Osteoblast (primary cell): ENCODE measurements at regions not wholly inside any gene's neighbourhood (a gene's known extent, or its start where the extent isn't known, plus 50 kb on each side); places are given as distances from the start of the nearest gene placed in this dataset.

ENCODE experiments used
- DNase-seq: peaks from one replicate; pipeline ENCODE4 v3.0.0; 2011; ENCODE audit warnings: low spot score, mixed read lengths; ENCODE audit not compliant: insufficient read length; ENCODE audit errors: missing footprints
- H2AFZ ChIP-seq: 2 replicates; pipeline ENCODE4 v1.6.0; 2011; ENCODE audit warnings: mild to moderate bottlenecking, low read length
- H3K27ac ChIP-seq: 2 replicates; pipeline ENCODE4 v1.5.1; 2011; ENCODE audit warnings: mild to moderate bottlenecking, low read depth, low read length, moderate library complexity
- H3K27me3 ChIP-seq: 2 replicates; pipeline ENCODE4 v1.6.0; 2012; ENCODE audit warnings: mild to moderate bottlenecking, control low read depth, inconsistent platforms, low read length, moderate library complexity; ENCODE audit not compliant: insufficient read depth
- H3K36me3 ChIP-seq: 2 replicates; pipeline ENCODE4 v1.5.1; 2011; ENCODE audit warnings: mild to moderate bottlenecking, low read length, control low read depth, moderate library complexity; ENCODE audit not compliant: insufficient read depth
- H3K4me1 ChIP-seq: 2 replicates; pipeline ENCODE4 v1.5.1; 2011; ENCODE audit warnings: mild to moderate bottlenecking, low read length, control low read depth, moderate library complexity; ENCODE audit not compliant: insufficient read depth
- H3K4me2 ChIP-seq: 2 replicates; pipeline ENCODE4 v1.6.0; 2011; ENCODE audit warnings: mild to moderate bottlenecking, low read length; ENCODE audit not compliant: insufficient read depth
- H3K4me3 ChIP-seq: fragments of 200-600 bp; sonication (generic); 3 replicates; pipeline ENCODE4 v1.5.1; 2012; ENCODE audit warnings: mild to moderate bottlenecking, low read length, inconsistent platforms; ENCODE audit not compliant: insufficient read depth
- H3K79me2 ChIP-seq: 2 replicates; pipeline ENCODE4 v1.6.0; 2012; ENCODE audit warnings: mild to moderate bottlenecking, low read length, control low read depth, inconsistent platforms; ENCODE audit not compliant: insufficient read depth
- H3K9me3 ChIP-seq: 2 replicates; pipeline ENCODE4 v1.5.1; 2011; ENCODE audit warnings: low read depth, low read length, control low read depth
- H4K20me1 ChIP-seq: 2 replicates; pipeline ENCODE4 v1.6.0; 2012; ENCODE audit warnings: mild to moderate bottlenecking, low read length, control low read depth; ENCODE audit not compliant: insufficient read depth
- TF ChIP-seq, protein P1 (sequence below): IDR thresholded peaks from 2 replicates; pipeline ENCODE4 v1.5.1; 2011; ENCODE audit warnings: mild to moderate bottlenecking, low read depth, low read length, moderate library complexity; ENCODE audit errors: extremely low read depth

DNA sequence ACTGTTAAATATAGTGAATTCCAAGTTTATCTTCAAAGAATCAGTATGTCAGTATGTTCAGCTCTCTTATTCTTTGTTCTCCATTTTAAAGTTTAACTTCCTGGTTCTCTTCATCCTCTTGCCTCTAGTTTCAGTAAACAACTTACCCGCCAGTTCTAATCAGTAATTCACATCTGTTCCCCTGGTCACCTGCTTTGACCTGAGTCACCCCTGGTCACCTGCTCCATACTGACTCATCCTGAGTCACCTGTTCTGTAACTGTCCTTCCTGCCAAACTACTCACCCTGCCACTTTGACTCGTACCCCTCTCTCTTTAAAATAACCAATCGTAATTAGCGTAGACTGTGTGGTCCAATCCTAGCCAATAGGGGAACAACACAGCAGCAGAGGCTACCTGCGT is 992.7 kb upstream of the HS3ST1 start:
- no peaks in the 10 kb centered on the region for H3K4me1 ChIP-seq

DNA sequence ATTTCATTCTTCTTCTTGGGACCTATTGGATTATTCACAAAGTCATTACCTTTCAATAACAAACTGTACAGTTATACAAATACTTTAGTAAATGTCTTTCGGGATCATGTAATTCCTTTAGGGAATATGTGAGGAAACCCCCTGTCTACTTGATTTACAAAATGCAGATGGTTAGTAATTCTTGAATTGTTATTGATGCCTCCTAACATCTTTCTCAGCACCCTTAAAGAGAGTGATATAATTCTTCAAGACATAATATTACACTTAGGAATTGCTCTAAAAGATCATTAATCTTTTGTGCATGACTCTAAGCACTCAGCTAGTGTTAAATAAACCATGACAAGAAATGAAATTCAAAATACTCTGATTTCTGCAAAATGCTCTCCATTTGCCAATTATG is 988.1 kb upstream of the HS3ST1 start:
- Histone ChIP-seq H2AFZ (no peak overlapping the region), H3K4me3 (no peak overlapping the region), H3K27ac (no peak overlapping the region), H3K9me3 (peaks cover 2% of the 10 kb centered on the region), H3K4me1 (no peaks in the 10 kb centered on the region), H3K79me2 (no peaks in the 10 kb centered on the region), H3K4me2 (no peak overlapping the region), H4K20me1 (no peaks in the 10 kb centered on the region), H3K36me3 (no peaks in the 10 kb centered on the region), H3K27me3 (no peaks in the 10 kb centered on the region)
- DNase-seq: no peak
- TF ChIP-seq, protein P1, sequence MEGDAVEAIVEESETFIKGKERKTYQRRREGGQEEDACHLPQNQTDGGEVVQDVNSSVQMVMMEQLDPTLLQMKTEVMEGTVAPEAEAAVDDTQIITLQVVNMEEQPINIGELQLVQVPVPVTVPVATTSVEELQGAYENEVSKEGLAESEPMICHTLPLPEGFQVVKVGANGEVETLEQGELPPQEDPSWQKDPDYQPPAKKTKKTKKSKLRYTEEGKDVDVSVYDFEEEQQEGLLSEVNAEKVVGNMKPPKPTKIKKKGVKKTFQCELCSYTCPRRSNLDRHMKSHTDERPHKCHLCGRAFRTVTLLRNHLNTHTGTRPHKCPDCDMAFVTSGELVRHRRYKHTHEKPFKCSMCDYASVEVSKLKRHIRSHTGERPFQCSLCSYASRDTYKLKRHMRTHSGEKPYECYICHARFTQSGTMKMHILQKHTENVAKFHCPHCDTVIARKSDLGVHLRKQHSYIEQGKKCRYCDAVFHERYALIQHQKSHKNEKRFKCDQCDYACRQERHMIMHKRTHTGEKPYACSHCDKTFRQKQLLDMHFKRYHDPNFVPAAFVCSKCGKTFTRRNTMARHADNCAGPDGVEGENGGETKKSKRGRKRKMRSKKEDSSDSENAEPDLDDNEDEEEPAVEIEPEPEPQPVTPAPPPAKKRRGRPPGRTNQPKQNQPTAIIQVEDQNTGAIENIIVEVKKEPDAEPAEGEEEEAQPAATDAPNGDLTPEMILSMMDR: no peak

More for the DNA sequence above, 992.7 kb upstream of the HS3ST1 start:
- TF ChIP-seq, protein P1: no peak
- DNase-seq: no peak
- H3K79me2 ChIP-seq: no peaks in the 10 kb centered on the region
- H3K27me3 ChIP-seq: no peaks in the 10 kb centered on the region
- H2AFZ ChIP-seq: no peak overlapping the region
- H4K20me1 ChIP-seq: no peaks in the 10 kb centered on the region
- H3K4me3 ChIP-seq: no peak overlapping the region
- no peaks in the 10 kb centered on the region for H3K36me3 ChIP-seq
- H3K9me3 ChIP-seq: peaks cover 2% of the 10 kb centered on the region
- no peak overlapping the region for H3K27ac ChIP-seq
- H3K4me2 ChIP-seq: no peak overlapping the region

GRCh38 chr4:12414181-12414812 is 985.6 kb upstream of the HS3ST1 start:
- H3K4me2 ChIP-seq: no peak overlapping the region
- no peak overlapping the region for H3K4me3 ChIP-seq
- H3K36me3 ChIP-seq: no peaks in the 10 kb centered on the region
- DNase-seq: no peak
- H4K20me1 ChIP-seq: no peaks in the 10 kb centered on the region
- H2AFZ ChIP-seq: no peak overlapping the region
- TF ChIP-seq, protein P1: no peak
- no peak overlapping the region for H3K27ac ChIP-seq
- H3K27me3 ChIP-seq: no peaks in the 10 kb centered on the region
- H3K79me2 ChIP-seq: no peaks in the 10 kb centered on the region
- no peaks in the 10 kb centered on the region for H3K4me1 ChIP-seq
- H3K9me3 ChIP-seq: peaks cover 2% of the 10 kb centered on the region

DNA sequence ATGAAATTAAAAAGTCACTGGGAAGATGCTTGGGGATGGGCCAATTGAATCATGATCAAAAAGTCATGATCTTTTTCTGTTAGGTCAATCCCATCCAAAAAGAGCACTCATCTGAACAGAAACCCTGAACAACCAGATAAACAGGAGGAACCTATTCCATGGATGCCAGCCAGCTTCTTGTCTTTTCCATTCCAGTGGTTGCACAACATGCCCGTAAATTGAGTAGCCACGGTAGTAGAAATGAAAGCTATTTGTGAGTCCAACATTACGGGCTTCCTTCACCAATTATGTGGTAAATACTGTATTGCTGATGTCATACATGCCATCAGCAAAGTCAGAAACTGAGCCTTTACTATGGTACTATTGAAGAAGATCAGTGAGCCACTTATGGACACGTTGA is 982.4 kb upstream of the HS3ST1 start:
- DNase-seq: no peak
- no peak overlapping the region for H3K4me3 ChIP-seq
- H3K4me1 ChIP-seq: no peaks in the 10 kb centered on the region
- H4K20me1 ChIP-seq: no peaks in the 10 kb centered on the region
- no peaks in the 10 kb centered on the region for H3K9me3 ChIP-seq
- H3K27me3 ChIP-seq: no peaks in the 10 kb centered on the region
- no peaks in the 10 kb centered on the region for H3K36me3 ChIP-seq
- H3K79me2 ChIP-seq: no peaks in the 10 kb centered on the region
- TF ChIP-seq, protein P1: no peak
- no peak overlapping the region for H3K27ac ChIP-seq
- H2AFZ ChIP-seq: no peak overlapping the region
- H3K4me2 ChIP-seq: no peak overlapping the region
